ENCODE measurements at regions not wholly inside any gene's neighbourhood (a gene's known extent, or its start where the extent isn't known, plus 50 kb on each side); places are given as distances from the start of the nearest gene placed in this dataset.

DNA sequence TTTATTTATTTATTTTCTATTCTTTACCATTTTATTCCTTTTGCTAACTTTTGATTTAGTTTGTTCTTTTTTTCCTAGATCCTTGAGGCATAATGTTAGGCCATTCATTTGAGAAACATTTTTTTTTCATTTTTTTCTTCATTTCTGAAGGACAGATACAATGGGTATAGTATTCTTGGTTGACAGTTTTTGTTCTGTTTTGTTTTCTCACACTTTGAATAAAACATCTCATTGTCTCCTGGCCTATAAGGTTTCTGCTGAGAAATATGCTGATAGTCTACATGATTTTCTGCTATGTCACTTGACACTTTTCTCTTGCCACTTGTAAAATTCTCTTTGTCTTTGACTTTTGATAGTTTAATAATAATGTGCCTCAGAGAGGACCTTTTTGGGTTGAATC, 294.6 kb upstream of the EPHA7 start:
- Histone ChIP-seq H3K27ac (ENCODE audit: low read depth, low read length) (no peak overlapping the region), H3K4me3 (replicated peaks in 1 of 2; ENCODE audit: low read depth in 1 of 2, low read length in 2 of 2) (no peak overlapping the region), H3K9me2 (ENCODE audit: insufficient read depth) (no peaks in the 10 kb centered on the region), H3K79me2 (ENCODE audit: insufficient read depth, low read length) (no peaks in the 10 kb centered on the region), H2AFZ (ENCODE audit: low read depth, low read length, poor library complexity, severe bottlenecking) (no peak overlapping the region), H4K20me1 (ENCODE audit: insufficient read depth) (no peaks in the 10 kb centered on the region), H3K4me2 (ENCODE audit: low read length) (no peak overlapping the region), H3K36me3 (ENCODE audit: control insufficient read depth in 1 of 2, insufficient read depth in 2 of 2, low read length in 2 of 2) (no peaks in the 10 kb centered on the region), H3K9me3 (ENCODE audit: control insufficient read depth in 1 of 2, insufficient read depth in 1 of 2, low read depth in 1 of 2, low read length in 2 of 2) (peaks cover 25 to 32% of the 10 kb centered on the region in 2 experiments; a peak in 3 of 4 replicates), H3K9ac (ENCODE audit: low read length) (no peak overlapping the region), H3K27me3 (ENCODE audit: insufficient read depth, low read length) (no peaks in the 10 kb centered on the region), H3K4me1 (ENCODE audit: control insufficient read depth in 1 of 2, insufficient read depth in 2 of 2, low read length in 2 of 2) (no peaks in the 10 kb centered on the region)
- DNase-seq (ENCODE audit: low read depth, low spot score) (no peak), ATAC-seq (no peak)
- intact Hi-C loops (cut with micrococcal nuclease): no loop called here
- no TSS peak for BruUV-seq (replicated peaks)
- ChIA-PET CTCF (no interaction called here), RAD21 (ENCODE audit: low non-redundant PET in 1 of 2, low total read pairs in 2 of 2, uncharacterized antibody in 2 of 2, unreplicated experiment in 2 of 2) (no interaction called here), POLR2A (no interaction called here)
- TF ChIP-seq JUND (IDR thresholded peaks at IDR 0.05) (no peak), FOSL1 (IDR thresholded peaks at IDR 0.05; ENCODE audit: low read depth) (no peak), ZFX (IDR thresholded peaks at IDR 0.05) (no peak), YY1 (IDR thresholded peaks at IDR 0.05; ENCODE audit: extremely low read depth, insufficient replicate concordance, low read depth, low read length) (no peak), SP1 (IDR thresholded peaks at IDR 0.05; ENCODE audit: low read depth) (no peak), RAD21 (IDR thresholded peaks at IDR 0.05; ENCODE audit: low read depth) (no peak)
- TF ChIP-seq, protein P1, sequence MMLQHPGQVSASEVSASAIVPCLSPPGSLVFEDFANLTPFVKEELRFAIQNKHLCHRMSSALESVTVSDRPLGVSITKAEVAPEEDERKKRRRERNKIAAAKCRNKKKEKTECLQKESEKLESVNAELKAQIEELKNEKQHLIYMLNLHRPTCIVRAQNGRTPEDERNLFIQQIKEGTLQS (IDR thresholded peaks at IDR 0.05): no peak
- TF ChIP-seq, protein P2, sequence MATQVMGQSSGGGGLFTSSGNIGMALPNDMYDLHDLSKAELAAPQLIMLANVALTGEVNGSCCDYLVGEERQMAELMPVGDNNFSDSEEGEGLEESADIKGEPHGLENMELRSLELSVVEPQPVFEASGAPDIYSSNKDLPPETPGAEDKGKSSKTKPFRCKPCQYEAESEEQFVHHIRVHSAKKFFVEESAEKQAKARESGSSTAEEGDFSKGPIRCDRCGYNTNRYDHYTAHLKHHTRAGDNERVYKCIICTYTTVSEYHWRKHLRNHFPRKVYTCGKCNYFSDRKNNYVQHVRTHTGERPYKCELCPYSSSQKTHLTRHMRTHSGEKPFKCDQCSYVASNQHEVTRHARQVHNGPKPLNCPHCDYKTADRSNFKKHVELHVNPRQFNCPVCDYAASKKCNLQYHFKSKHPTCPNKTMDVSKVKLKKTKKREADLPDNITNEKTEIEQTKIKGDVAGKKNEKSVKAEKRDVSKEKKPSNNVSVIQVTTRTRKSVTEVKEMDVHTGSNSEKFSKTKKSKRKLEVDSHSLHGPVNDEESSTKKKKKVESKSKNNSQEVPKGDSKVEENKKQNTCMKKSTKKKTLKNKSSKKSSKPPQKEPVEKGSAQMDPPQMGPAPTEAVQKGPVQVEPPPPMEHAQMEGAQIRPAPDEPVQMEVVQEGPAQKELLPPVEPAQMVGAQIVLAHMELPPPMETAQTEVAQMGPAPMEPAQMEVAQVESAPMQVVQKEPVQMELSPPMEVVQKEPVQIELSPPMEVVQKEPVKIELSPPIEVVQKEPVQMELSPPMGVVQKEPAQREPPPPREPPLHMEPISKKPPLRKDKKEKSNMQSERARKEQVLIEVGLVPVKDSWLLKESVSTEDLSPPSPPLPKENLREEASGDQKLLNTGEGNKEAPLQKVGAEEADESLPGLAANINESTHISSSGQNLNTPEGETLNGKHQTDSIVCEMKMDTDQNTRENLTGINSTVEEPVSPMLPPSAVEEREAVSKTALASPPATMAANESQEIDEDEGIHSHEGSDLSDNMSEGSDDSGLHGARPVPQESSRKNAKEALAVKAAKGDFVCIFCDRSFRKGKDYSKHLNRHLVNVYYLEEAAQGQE (IDR thresholded peaks at IDR 0.05; ENCODE audit: low read depth): no peak

Data from HCT116 (cell line).